Stomach (tissue), 8 donors: ENCODE measurements at regions not wholly inside any gene's neighbourhood (a gene's known extent, or its start where the extent isn't known, plus 50 kb on each side); places are given as distances from the start of the nearest gene placed in this dataset.

ENCODE experiments used
- DNase-seq, 2 donors: peaks; one replicate each; pipeline versions ENCODE4 v3.0.0 to v3.0.0-alpha.2; 2013 to 2019
- H3K27ac ChIP-seq, 5 donors: fragments of 200-600 bp in 4 of 5; sonication (generic) in 4 of 5; one replicate each; pipeline ENCODE4 v1.5.1; 2013 to 2019; ENCODE audit warnings: mild to moderate bottlenecking in 1 of 5, moderate library complexity in 1 of 5
- H3K27me3 ChIP-seq, 3 donors: fragments of 200-600 bp; sonication (generic); one replicate each; pipeline ENCODE4 v1.5.1; 2017 to 2019; ENCODE audit warnings: mixed run types in 1 of 3
- H3K36me3 ChIP-seq, 4 donors: fragments of 200-600 bp; sonication (generic); 1 replicate in 3 of 4; 2 replicates in 1 of 4; pipeline ENCODE4 v1.5.1; 2016 to 2019
- H3K4me1 ChIP-seq, 4 donors: fragments of 200-600 bp; sonication (generic); one replicate each; pipeline ENCODE4 v1.5.1; 2016 to 2019
- H3K4me3 ChIP-seq, 4 donors: fragments of 200-600 bp; sonication (generic) in 3 of 4; one replicate each; pipeline ENCODE4 v1.5.1; 2016 to 2019; ENCODE audit warnings: mild to moderate bottlenecking in 1 of 4
- H3K9me3 ChIP-seq, 4 donors: fragments of 200-600 bp; sonication (generic); one replicate each; pipeline ENCODE4 v1.5.1; 2016 to 2019
- CTCF ChIP-seq, 7 experiments: fragments of 450-650 bp in 4 of 7; fragments of 200-600 bp in 3 of 7; sonication (generic) in 3 of 7; IDR thresholded peaks; one replicate each; pipeline ENCODE4 v1.5.1; 2016 to 2019; ENCODE audit warnings: antibody characterized with exemption in 7 of 7, control low read depth in 2 of 7, mild to moderate bottlenecking in 1 of 7
- EP300 ChIP-seq: sonication (generic); formaldehyde crosslinking; IDR thresholded peaks from one replicate; pipeline ENCODE4 v1.6.1; 2017; ENCODE audit warnings: antibody characterized with exemption
- POLR2A ChIP-seq, 4 donors: fragments of 450-650 bp; IDR thresholded peaks; one replicate each; pipeline ENCODE4 v1.6.1; 2016; ENCODE audit warnings: antibody characterized with exemption in 4 of 4, control low read depth in 2 of 4, mild to moderate bottlenecking in 1 of 4, moderate library complexity in 1 of 4
- POLR2AphosphoS5 ChIP-seq, 3 donors: sonication (generic); formaldehyde crosslinking; IDR thresholded peaks; one replicate each; pipeline ENCODE4 v1.6.1; 2016; ENCODE audit warnings: antibody characterized with exemption in 3 of 3
- WGBS, 5 donors: extraction: QIAGEN DNeasy Blood & Tissue Kit in 3 of 5; methylation state at CpG; one replicate each; pipeline versions ENCODE4 v1.1.5 to v1.1.7; 2013 to 2018; 5-methylcytosine and 5-hydroxymethylcytosine counted together
- intact Hi-C: fragments of 100-400 bp; cut with DNase I; formaldehyde crosslinking; loops from one replicate; pipeline ENCODE4 v1.15.1; 2023; ENCODE audit warnings: low total_unique reads
- donor health status: healthy with polysubstance abuse.
- donor health status: Bipolar disorder and iron deficiency.
- donor health status: healthy.

GRCh38 chr11:15523543-15523942 is 408.8 kb downstream of the INSC start:
- H3K4me3 ChIP-seq = no peak overlapping the region
- H3K4me1 ChIP-seq = no peaks in the 10 kb centered on the region
- H3K36me3 ChIP-seq = no peaks in the 10 kb centered on the region
- H3K27me3 ChIP-seq = no peaks in the 10 kb centered on the region
- H3K27ac ChIP-seq = no peak overlapping the region
- TF ChIP-seq POLR2A (IDR thresholded peaks at IDR 0.05) (no peak), EP300 (no peak), POLR2AphosphoS5 (IDR thresholded peaks at IDR 0.05) (no peak), CTCF (IDR thresholded peaks at IDR 0.05) (no peak)
- 54 to 79% (median 66%) methylated on average over 2 of the region's 2 CpGs for WGBS, 5 donors
- DNase-seq = no peak
- peaks cover 4 to 29% (median 21%) of the 10 kb centered on the region in 4 donors for H3K9me3 ChIP-seq
- intact Hi-C loops = no loop called here

GRCh38 chr11:15525582-15525981 is 410.9 kb downstream of the INSC start:
- H3K9me3 ChIP-seq = peaks cover 4 to 29% (median 21%) of the 10 kb centered on the region in 4 donors
- no peak for DNase-seq
- no peaks in the 10 kb centered on the region for H3K36me3 ChIP-seq
- 45 to 69% (median 63%) methylated on average over 1 of the region's 1 CpG for WGBS, 5 donors
- no peak overlapping the region for H3K4me3 ChIP-seq
- TF ChIP-seq EP300 (no peak), POLR2A (IDR thresholded peaks at IDR 0.05) (no peak), CTCF (IDR thresholded peaks at IDR 0.05) (no peak), POLR2AphosphoS5 (IDR thresholded peaks at IDR 0.05) (no peak)
- no peaks in the 10 kb centered on the region for H3K4me1 ChIP-seq
- no peaks in the 10 kb centered on the region for H3K27me3 ChIP-seq
- H3K27ac ChIP-seq = no peak overlapping the region
- intact Hi-C loops = no loop called here

- Histone ChIP-seq H3K9me3 (peaks cover 4 to 26% (median 21%) of the 10 kb centered on the region in 4 donors), H3K27ac (no peak overlapping the region), H3K4me3 (no peak overlapping the region), H3K27me3 (no peaks in the 10 kb centered on the region), H3K36me3 (no peaks in the 10 kb centered on the region), H3K4me1 (no peaks in the 10 kb centered on the region)
- 53 to 89% (median 63%) methylated on average over 2 of the region's 2 CpGs for WGBS, 5 donors
- TF ChIP-seq EP300 (no peak), POLR2A (IDR thresholded peaks at IDR 0.05) (no peak), CTCF (IDR thresholded peaks at IDR 0.05) (no peak), POLR2AphosphoS5 (IDR thresholded peaks at IDR 0.05) (no peak)
- intact Hi-C loops = no loop called here
- DNase-seq = no peak
These were observed 411.3 kb downstream of the INSC start for GRCh38 chr11:15526032-15526431.

DNA sequence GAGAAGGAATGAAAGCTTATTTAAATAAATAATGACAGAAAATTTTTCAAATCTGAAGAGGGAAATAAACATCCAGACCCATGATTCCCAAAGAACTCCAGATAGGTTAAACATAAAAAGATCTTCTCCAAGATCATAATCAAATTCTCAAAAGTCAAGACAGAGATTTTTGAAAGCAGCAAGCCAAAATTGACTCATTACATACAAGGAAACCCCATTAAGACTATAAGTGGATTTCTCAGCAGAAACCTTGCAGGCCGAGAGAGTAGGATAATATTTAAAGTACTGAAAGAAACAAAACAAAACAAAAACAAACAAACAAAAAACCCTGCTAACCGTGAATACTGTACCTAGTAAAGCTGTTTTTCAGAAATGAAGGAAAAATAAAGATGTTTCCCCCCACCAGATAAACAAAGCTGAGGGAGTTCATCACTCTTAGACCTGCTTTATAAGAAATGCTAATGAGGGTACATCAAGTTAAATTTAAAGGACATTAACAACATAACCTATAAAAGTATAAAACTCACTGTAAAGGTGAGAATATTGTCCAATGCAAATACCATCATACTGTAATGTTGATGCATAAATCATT is 412.2 kb downstream of the INSC start:
- Histone ChIP-seq H3K27ac (no peak overlapping the region), H3K4me3 (no peak overlapping the region), H3K36me3 (no peaks in the 10 kb centered on the region), H3K27me3 (no peaks in the 10 kb centered on the region), H3K9me3 (peaks cover 4 to 25% (median 21%) of the 10 kb centered on the region in 4 donors), H3K4me1 (no peaks in the 10 kb centered on the region)
- WGBS, 5 donors = 45 to 85% (median 61%) methylated on average over 2 of the region's 2 CpGs
- no peak for TF ChIP-seq CTCF (IDR thresholded peaks at IDR 0.05)
- TF ChIP-seq POLR2A (IDR thresholded peaks at IDR 0.05) = no peak
- no peak for TF ChIP-seq POLR2AphosphoS5 (IDR thresholded peaks at IDR 0.05)
- no peak for TF ChIP-seq EP300
- DNase-seq = no peak
- intact Hi-C loops = no loop called here
